HG03520 (cell line): ENCODE measurements at regions not wholly inside any gene's neighbourhood (a gene's known extent, or its start where the extent isn't known, plus 50 kb on each side); places are given as distances from the start of the nearest gene placed in this dataset.

Experiments
- ATAC-seq: cut with Tn5 transposase; IDR thresholded peaks from one replicate; pipeline ENCODE4 v1.9.1; 2021; ENCODE audit warnings: mild to moderate bottlenecking, moderate library complexity; ENCODE audit not compliant: unreplicated experiment

DNA sequence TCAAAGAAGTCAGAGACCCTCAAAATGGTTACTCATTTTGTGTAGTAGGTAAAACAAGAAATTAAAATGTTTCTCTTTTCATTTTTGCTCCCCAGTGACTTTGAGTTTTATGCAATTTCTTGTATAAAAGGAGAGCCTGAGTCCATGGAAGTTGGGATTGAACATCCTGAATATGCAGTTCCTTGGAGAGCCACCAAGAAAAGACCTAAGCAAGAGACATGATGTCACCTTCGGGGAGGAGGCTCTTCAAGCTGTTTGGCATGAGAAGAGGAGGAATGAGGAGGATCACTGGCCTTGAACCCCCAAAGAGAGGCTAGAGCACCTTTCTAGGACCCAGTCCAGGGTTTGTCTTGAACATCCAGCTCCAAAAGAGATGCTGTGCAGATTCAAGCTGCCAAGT is 62.3 kb upstream of the CALM2 start:
- ATAC-seq: no peak

DNA sequence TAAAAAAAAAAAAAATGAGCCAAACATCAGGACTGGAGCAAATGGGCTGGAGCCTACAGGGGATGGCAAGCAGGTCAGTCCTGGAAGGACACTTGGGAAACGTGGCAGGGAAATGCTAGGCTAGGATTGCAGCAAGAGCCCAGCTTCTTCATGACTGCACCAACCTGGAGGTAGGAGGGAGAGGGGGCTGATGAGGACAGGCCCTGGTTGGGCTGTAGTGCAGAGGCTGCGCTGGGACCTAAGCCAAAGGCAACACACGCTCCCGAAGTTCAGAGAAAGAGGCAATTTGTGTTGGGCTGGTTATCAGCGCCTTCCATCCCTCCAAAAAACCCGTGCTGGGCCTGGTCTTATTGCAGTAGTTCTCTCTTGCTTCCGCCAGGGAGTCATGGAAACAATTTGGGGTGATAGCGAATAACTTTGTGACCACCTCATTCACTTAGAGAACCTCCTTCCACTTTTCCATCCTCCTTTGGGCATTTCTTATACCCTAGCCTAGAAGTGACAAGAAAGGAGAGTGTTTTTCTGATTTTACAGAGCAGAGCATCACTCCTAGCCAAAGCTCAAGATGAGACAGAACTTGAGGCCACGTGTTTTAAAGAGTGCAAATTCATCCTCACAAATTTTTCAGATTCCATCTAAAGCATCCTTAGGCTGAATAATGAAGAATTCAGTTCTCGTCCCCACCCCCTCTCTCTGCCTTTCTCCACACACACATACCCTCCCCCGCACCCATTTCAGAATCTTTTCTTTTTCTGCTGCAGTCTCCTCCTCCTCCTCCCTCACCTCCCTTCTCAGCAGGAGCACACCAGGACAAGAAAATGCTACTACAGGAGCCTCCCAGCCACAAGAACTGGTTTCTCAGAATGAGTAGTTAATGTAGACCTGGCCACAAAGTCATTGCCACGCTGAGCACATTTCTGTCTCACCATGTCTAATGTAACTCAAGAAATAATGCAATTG is 61.3 kb upstream of the CALM2 start:
- ATAC-seq: no peak

DNA sequence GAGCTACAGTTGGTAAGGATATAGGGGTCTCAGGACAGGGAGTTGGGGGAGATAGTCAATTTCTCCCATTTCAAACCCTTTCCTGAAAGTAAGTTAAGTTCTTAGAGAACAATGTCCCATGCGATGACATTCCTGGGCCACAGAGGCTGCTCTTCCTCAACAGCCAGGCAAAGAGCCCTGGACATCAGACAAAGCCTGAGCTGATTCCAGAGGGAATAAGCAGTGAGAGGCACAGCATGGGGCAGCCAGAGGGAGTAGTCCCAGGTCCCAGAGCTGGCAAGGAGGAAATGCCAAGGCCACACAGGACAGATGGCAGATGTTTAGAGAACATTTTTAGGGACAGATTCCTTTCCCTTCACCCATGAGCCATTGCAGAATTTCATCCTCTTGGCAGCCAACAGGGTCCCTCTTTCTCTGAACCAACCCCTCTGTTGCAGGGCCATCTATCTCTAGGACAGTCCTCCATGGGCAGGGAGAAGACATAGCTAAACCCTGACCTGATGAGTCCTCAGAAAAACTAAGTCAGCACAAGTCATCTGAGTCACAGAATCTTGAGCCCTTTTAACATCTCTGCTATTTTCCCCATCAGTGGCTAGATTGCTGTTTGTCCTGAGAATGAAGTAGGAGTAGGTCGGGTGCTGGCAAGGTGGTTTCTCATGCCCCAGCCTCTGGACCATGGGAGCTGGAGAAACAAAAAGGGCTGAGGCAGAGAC is 60.3 kb upstream of the CALM2 start:
- no peak for ATAC-seq

DNA sequence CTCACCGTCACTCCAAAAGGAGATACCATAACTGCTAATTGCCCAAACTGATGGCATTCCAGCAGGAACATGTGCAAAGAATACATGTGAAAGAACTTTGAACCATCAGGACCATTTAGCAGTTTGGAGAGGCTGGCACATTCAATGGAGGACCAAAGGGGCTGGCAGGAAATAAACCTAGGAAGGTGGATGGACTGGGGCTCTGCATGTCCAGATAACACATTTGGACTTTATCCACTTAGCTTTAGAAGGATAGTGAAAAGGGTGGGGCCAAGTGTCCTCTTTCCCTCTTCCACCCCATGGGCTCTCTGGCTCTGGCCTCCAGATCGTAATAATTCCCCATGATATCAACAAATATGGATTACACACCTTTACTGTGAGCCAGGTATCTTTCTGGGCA is 58.8 kb upstream of the CALM2 start:
- ATAC-seq: no peak

DNA sequence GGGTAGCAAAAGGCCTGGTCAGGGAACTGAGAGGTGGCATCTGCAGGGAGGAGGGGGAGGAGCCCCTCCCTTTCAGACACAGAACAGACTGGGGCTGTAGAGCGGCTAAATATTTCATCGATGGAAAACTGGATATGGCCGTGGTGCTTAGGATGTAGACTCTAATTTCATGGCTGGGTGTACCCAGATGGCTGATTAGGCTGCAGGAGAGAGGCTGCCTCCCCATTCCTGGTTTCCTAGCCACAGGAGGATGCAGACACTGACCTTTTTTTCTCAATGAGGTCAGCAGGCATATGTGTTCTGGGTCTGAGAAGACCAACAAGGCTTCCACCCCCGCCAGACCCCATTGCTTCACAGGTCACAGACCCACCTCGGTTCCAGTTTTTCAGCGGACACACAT is 58.1 kb upstream of the CALM2 start:
- ATAC-seq: no peak

DNA sequence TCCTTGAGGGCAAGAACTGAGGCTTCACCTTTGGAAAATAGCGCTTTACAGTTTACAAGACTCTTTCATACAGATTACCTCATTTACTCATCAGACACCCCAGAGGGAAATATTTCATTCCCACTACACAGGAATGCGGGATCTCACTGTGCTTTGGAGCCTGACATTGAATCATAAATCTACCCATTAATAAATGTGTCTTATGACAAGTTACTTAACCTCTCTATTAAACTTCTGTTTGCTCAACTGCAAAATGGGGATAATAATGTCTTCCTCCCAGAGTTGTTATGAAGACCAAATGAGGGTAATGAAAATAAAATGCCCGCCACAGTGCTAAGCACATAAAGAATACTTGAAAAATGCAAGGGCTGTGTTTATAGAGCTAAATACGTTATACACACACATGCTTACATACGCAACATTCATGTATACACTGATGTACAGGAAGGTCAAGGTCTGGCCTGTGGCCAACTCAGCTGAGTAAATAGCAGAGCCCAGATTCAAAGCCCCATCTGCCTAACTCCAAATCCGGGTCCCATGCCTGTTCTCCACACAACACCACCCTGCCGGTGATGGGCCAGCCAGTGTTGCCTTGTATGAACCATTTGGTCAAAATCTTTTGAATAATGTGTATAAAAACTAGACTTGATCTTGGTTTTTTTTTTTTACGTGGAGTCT is 56.6 kb upstream of the CALM2 start:
- ATAC-seq: no peak

DNA sequence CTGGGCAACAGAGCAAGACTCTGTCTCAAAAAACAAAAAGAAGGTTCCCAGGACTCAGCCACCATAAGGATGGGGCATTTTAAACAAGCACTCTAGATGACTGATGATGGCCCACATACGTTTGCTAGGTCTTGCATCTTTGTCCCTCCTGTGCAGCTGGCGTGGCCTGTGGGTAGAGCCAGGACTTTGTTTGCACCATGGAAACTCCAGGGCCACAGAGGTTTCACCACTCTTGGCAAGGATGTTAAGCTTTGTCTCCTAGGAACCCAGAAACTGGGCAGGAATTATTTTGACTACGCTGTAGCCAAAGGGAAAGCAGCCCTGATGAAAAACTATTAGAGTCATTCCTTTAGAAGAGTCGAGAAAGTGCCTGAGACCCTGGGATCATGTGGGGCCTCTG is 54.1 kb upstream of the CALM2 start:
- ATAC-seq: no peak

DNA sequence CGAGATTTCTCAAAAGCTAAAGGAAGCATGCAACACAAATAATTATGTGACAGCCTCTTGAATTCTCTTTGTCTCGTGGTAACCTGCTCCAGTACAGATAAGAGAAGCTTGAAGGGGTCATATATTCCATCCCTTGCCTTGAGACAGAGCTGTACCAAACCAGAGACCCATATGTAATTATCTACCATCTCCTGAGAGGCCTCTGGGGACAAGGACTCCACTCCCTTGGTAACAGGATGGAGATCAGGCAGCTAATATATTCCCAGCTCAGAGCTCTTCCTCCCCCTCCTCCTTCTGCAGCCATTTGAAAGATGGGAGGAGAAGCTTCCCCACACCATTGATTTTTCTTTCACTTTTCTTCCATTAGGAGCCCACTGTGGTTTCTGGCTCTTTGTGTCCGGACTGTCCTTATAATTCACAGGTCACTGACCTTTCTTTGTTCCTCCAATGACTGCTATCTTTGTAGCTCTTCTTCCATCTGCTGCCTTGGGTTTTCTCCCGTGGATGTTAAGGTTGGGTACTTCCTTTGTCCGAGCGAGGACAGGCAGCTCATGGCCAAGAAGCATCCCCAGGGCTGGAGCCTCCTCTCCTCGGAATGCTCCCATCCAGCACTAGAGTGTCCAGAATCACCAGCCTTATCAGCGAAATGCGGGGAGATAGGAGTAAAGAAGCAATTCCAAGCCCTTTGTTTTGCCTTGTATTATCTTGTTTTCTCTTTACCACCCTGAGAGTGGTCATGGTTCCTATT is 51.4 kb upstream of the CALM2 start:
- ATAC-seq: no peak

DNA sequence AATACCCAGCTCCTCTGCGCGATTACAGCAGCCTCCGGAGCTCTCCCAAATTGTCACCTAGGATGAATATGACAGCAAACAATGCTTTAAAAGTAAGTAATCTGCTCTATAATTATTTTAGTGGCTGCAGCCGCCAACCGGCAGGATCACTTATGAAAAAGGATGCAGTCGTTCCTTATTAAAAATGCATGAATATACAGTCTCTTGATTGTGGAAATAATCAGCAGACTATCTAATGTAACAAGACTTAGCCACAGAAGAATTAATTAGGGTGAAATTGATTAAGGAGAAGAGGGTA is 50.6 kb upstream of the CALM2 start:
- ATAC-seq: no peak

DNA sequence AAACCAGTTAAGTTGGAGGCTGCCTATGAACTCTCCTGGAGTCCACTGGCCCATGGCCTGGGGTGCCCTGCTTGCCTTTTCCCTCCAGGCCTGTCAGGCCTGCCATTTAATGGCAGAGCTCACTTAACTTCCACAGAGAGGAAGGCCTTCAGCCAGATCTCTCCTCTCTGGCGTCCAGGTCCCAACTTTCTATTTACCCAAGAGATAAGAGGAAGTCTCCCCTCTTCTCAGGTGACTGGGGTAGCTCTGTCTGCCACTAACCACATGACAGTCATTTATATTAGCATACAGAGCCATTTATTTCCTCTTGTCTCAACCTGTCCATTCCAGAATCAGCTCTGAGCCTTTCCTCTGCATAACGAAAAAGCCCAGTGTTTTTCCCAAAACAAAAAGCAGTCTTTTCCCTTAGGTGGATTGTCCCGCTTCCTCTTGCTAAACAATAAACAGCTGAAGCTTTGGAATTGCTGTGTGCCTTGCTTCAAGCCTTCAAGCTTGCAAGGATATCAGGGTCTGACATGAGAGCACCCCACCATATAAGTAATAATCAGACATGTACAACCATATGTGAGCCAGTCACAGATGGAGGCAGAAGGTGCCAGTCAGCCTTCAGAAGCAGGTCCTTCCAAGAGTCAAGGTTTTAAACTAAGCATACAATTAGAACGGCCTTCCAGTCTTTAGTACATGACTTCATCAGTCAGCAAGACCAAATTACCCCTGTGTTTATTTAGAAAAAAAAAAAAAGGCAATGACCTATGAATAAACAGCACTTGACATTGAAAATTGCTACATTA is 50.0 kb upstream of the CALM2 start:
- ATAC-seq: no peak
